ENCODE measurements at regions not wholly inside any gene's neighbourhood (a gene's known extent, or its start where the extent isn't known, plus 50 kb on each side); places are given as distances from the start of the nearest gene placed in this dataset.
A peak's percentile ranks its signal among the peaks of the same experiment; 100 is the strongest.

DNA sequence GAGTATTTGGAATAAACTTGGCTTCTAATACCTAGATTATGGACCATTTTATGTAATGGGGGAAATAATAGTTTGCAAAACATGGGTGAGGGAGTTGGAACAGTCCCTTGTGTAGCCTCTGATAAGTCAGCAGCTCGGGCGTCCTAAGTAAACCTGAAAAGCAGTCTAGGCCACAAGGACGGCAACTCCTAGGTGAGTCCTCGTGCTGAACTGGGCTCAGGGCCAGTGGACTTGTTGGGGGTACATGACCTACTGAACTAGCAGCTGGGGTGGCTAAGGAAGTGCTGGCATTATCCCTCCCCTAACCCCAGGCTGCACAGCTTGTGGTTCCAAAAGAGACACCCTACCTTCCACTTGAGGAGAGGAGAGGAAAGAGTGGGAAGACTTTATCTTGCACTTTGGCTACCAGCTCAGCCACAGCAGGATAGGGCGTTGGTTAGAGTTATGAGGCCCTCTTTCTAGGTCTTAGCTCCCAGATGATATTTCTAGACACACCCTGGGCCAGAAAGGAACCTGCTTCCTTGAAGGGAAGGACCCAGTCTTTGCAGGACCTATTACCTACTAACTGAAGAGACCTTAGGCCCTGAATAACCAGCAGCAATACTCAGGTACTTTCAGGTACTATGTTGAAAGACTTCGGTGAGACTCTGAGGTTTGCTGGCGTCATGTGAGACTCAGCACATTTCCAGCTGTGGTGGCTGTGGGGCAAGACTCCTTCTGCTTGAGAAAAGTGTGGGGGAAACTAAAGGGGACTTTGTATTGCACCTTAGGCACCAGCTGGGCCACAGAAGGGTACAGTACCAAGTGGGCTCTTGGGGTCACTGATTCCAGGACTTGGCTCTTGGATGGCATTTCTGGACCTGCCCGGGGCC lies 71.0 kb downstream of the AQP4 start:
- DNase-seq (no peak), ATAC-seq (ENCODE audit: poor library complexity) (no peak)
- intact Hi-C loops (cut with DNase I), result no loop called here

DNA sequence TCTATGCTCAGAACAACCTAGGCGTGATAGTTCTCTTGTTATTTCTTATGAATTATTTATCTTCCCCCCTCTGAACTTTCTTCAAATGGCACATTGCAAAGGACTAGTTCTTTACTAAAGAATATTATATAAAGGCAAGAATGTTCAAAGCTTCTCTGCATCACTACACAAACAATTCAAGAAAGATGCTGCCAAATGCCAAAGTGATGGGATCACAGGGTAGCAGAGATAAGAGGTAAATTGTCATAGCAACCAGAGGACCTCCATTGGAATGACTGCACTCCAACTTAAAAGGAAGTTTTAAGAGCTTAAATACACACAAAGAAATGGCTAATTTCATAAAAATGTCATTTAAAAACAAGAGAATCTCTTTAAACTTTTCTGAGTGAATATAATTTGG lies 72.8 kb downstream of the AQP4 start:
- intact Hi-C loops (cut with DNase I), result no loop called here
- ATAC-seq (ENCODE audit: poor library complexity) (no peak), DNase-seq (no peak)

DNA sequence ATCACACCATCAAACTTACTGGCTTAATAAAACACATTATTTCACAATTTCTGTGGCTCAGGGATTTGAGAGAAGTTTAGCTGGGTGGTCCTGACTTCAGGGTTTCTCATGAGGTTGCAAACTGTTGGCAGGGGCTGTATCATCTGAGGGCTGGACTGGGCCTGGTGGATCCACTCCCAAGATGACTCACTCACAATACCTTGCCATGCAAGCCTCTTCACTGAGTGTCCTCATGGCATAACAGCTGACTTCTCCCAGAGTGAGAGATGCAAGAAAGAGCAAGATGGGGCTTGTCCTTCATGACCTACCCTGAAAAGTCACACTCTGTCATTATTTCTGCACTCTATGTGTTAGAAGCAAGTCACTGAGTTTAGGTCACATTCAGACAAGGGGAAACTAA lies 73.8 kb downstream of the AQP4 start:
- intact Hi-C loops (cut with DNase I), result no loop called here
- no peak for DNase-seq
- ATAC-seq (ENCODE audit: poor library complexity), result no peak

DNA sequence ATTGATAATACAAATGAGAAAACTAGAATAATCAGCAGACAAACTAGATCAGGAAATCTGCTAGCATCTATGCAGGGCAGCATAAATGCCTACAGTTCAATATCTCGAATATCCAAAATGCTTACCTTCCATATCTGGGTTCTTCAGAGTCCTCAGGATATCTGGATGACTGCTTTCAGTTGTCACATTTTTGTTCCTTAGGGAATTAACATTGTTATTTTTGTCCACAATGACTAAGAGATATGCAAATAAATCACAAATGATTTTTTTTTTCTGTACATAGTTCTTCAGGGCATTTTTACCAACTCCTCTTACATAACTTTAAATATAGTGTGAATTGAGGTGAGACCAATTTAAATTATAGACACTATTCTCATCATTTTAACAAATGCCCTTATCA lies 80.9 kb downstream of the AQP4 start:
- ATAC-seq (ENCODE audit: poor library complexity), result no peak
- intact Hi-C loops (cut with DNase I), result no loop called here
- no peak for DNase-seq

DNA sequence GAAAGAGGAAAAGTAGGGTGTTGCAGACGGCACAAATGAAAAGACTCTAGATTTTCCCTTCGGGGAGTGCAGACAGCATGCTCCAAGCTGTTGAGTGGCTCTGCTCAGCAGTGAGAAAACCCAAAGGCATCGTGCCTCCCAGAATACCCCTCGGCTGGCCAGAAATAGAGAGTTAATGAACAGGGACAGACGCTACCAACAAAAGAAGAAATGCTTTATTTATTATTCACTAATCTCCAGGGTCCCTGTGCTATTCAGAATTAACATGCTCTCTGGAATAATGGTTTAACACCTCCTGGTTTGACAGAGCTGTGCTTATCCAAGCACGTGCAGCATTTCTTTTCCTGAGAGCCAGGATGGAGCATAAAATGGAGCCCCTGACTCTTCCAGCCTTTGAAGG lies 82.3 kb downstream of the AQP4 start:
- ATAC-seq (ENCODE audit: poor library complexity), result no peak
- DNase-seq, result no peak
- intact Hi-C loops (cut with DNase I), result no loop called here

DNA sequence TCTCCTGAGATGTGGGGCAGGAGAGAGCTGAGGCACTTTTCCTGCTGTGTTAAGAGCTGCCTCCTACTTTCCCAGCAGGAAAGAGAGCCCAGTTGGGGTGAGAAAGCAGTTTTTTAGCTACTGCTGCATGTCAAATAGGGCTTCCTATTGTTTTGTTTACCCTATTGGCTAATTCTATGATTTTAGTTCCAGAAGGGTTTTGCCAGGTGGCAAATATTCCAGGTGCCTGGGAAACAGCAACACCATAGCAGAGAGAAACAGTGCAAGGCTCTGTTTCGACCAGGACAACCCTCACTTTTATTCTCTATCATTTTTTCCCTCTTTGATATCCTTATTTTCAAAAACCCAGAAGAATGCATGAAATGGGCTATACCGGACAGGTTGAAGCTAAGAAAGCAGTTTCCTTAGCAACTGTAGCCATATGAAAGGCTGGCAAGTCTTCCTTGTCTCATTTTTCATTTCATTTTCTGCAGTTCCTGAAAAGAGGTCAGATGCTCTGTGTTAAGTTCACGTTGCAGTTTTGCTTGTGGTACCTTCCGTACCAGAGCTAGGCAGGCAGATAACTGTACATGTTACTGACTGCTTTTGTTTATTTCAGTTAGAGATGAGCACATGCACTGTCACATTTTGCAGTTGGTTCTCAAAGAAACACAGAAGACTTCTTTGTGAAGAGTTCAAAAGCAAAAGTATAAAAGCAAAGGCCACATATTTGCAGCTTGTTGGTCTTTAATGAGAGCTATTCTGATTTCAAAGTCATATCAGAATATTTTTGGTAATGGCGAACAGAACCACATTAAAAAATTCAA lies 84.8 kb downstream of the AQP4 start:
- intact Hi-C loops (cut with DNase I), result no loop called here
- no peak for ATAC-seq (ENCODE audit: poor library complexity)
- no peak for DNase-seq

DNA sequence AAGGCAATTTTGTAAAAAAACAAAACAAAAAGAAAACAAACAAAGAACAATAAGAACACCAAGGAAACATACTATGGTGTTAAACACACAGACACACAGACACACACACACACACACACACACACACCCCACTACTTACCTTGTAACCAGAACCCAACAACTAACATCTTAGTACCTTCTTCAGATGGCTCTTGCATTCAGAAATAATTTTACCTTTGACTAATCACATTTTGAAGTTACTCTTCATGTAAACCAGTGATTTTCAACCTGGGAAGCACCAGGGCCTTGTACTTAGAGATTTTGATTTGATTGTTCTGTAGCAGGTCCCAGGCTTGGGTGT lies 87.5 kb downstream of the AQP4 start:
- ATAC-seq (ENCODE audit: poor library complexity) (no peak), DNase-seq (no peak)
- intact Hi-C loops (cut with DNase I), result loop anchor here (10.0 kb wide), 1 partner anchor 473 kb away; no protein-coding TSS in a partner anchor

DNA sequence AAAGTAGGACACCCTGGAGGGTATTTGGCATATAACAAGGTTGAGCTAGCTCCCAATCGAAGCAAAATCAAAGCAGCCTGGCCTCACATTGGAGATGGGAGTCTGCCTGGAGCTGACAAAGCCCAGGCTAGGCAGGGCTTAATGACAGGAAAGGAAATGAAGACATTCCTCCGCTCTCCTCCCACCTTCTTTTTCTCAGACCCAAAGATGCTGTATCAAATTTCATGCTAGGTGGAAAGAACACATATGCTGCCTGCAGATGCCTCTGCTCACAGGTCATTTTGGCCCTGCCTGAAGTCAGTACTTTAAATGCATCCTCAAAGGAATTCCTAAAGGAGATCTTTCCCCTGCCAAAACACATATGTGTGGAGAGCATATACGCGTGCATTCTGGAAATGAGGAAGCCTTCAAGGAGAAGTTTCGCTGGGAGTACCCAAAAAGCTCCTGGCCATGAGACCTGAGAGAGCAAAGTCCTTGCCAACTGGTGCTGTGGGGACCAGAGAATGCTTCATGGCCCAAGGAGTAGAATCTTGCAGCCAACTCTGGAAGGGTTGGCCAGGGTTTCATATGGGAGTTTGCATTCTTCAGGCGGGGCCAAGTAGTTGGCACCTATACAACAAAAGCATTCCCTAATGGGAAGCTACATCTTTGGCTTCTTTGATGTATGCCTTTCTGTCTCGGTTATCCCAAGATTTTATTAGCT lies 88.0 kb downstream of the AQP4 start:
- ATAC-seq (ENCODE audit: poor library complexity), result no peak
- intact Hi-C loops (cut with DNase I), result loop anchor here (10.0 kb wide), 1 partner anchor 473 kb away; no protein-coding TSS in a partner anchor

DNA sequence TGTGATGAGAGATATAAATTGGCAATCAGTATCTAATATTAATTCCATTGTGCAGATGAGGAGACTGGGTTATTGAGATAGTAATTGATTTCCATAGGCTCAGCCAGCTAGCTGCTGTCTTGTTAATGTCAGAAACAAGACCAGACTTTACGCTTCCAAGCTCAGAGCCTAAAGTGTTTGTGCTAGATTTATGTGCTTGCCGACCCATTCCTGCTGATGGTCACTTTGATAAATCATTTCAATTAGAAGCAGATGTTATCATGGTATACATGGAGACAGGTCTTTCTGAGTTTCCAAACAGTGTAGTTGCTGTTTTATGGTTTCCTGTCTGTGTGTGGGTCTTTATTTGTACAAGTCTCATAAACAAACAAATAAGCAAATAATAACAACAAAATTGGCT lies 92.8 kb downstream of the AQP4 start:
- DNase-seq, result no peak
- no peak for ATAC-seq (ENCODE audit: poor library complexity)
- intact Hi-C loops (cut with DNase I), result loop anchor here (5.0 to 10.0 kb wide), 2 partner anchors 145 to 468 kb away; no protein-coding TSS in a partner anchor

More for the DNA sequence above, 88.0 kb downstream of the AQP4 start:
- DNase-seq, result no peak

DNA sequence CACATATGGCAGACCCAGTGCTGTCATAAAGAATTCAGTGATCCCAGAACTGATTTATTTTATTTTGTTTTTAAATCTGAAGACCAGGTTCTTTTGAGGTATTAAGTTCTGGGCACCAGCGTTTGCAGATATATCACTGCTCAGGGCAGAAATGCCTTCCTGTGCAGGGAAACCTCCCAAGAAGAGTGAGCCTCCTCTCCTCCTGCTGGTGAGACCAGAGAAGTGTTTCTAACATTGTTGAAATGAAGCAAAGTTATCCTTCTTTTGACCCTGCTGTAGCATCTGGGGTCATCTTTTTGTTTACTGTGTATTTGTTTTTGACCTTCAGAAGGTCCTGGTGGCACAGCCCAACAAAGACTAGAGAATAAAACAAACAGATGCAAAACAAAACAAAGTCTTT lies 94.0 kb downstream of the AQP4 start:
- DNase-seq (no peak), ATAC-seq (ENCODE audit: poor library complexity) (peak; percentile 85)
- intact Hi-C loops (cut with DNase I), result loop anchor here (5.0 to 10.0 kb wide), 2 partner anchors 144 to 467 kb away; no protein-coding TSS in a partner anchor

DNA sequence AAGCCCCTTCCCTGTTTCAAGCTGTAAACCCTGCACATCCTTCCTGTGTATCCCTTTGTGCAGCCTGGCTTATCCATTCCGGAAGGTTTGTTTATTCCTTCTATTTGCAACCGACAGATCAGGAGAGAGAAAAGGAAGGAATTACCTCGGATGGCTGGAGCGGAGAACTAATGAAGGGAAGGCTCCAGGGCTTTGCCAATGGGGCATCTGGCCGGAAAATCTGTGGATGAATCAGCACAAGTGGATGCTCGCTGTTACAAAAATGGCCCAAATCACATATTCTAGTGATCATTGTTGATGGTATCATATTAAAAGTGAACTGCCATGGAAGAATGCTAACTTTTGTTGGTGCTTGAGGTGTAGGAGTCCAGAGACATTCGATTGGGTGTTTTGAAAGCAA lies 97.1 kb downstream of the AQP4 start:
- intact Hi-C loops (cut with DNase I), result no loop called here
- no peak for DNase-seq
- ATAC-seq (ENCODE audit: poor library complexity), result no peak

DNA sequence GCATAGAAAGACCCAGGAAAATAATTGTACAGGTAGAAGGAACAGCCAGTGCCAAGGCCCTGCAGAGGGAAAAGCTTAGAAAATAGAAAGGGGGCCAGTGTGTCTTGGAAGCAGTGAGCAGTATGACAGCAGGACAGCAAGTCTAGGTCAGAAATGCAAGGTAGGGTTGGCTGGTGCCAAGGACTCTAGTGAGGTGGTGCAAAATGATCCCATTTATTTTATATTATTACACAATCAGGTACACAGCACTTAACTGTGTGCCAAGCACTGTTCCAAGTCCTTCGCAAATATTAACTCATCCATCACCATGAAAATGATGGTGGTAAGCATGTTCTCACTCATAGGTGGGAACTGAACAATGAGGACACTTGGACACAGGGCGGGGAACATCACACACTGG lies 100.0 kb downstream of the AQP4 start:
- ATAC-seq (ENCODE audit: poor library complexity), result no peak
- intact Hi-C loops (cut with DNase I), result no loop called here
- no peak for DNase-seq

DNA sequence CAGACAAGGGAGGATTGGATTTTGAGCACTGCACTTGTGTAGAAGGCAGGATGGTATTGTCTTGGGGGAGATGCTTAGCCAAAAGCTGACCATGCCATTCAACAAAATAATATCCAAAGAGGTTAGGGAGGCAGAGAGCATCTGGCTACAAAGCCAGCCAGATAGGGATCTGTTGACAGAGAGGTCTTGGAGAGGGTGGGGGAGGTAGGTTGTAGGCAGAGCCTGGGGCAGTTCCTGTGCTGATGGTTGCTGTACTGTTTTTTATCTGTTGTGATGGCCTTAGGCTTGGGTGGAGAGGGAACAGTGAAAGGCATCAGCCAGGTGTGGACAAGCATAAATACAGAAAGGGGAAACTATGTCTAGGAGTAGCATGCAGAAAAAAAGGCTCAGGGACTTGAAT lies 100.9 kb downstream of the AQP4 start:
- DNase-seq, result no peak
- ATAC-seq (ENCODE audit: poor library complexity), result no peak
- intact Hi-C loops (cut with DNase I), result no loop called here

DNA sequence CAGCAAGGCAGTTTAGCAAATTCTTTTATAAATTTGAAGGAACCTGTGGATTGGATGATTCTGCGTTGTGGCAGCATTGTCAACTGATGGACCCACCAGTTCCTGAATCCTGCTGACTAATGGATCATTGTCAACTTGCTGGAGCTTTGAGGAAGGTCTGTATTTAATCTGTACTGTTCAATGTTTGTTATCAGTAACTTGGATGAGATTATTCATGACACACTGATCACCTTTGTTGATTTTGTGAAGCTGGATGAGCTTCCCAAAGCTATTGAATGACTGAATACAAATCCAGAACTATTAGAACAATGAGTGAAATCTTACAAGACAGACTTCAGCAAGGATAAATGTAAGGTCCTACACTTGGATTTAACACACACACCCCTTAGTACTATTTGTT lies 101.3 kb downstream of the AQP4 start:
- intact Hi-C loops (cut with DNase I), result no loop called here
- ATAC-seq (ENCODE audit: poor library complexity) (no peak), DNase-seq (no peak)

DNA sequence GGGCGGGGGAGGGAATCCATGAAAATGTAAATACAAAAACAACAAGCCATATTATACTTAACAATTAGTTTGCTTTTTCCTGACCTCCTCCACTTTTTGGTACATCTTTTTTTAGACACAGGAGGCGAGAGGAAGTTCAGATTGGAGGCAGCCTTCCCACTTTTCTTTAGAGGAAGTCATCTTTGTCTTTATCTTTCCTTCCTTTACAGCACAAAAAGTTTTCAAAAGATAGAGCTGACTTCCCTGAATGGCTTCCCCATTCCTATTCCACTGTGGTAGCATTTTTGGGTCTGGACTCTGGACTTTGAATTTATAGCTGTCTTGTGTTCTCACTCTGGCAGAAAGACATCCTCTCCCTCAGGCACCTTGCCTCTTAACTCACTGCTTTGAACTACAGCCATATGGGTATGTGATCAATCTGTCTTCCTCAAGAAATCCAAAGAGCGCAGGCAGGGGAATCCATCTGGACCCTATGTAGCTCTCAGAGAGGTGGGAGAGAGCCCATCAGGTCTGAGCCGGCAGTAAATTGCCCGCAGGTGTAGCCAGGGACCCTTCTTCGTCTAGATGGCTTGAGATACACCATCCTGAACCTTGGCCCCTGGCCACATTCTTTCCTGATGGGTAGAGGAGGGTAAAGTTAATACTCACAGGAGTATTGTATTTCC lies 101.9 kb downstream of the AQP4 start:
- no peak for DNase-seq
- intact Hi-C loops (cut with DNase I), result no loop called here
- ATAC-seq (ENCODE audit: poor library complexity), result no peak

DNA sequence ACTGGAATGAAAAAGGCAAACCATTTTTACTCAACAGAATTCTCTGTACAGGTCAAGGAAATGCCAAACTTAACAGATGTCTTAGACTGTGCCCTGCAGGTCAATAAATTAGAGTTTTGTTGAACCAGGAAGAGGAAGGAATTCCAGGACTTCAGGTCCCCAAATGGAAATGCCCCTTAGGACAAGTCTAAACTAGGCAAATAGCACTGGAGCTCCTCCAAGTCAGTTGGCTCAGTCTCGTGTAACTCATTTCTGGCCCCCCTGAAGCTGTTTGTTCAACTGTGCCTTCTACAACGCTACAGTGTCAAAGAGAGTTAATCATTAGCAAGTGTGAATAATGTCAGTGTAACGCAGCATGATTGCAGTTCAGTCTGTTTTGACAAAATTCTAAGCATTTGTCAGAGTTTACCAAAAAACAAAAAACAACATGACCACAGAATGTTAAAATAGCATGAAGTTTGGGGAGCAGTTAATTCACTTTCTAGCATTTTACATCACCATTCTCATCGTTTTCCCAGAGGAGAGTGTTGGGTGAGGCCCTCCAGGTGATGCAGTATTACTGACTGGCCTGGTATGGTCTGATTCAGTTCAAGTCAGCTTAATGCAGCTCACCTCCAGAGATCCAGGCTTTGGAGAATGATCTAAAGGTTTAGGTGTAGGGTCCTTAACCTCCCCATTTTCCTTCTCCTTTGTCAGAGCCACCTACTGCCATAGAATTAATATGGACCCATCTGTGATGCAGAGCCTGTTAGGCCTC lies 108.1 kb downstream of the AQP4 start:
- DNase-seq, result no peak
- intact Hi-C loops (cut with DNase I), result no loop called here
- no peak for ATAC-seq (ENCODE audit: poor library complexity)

DNA sequence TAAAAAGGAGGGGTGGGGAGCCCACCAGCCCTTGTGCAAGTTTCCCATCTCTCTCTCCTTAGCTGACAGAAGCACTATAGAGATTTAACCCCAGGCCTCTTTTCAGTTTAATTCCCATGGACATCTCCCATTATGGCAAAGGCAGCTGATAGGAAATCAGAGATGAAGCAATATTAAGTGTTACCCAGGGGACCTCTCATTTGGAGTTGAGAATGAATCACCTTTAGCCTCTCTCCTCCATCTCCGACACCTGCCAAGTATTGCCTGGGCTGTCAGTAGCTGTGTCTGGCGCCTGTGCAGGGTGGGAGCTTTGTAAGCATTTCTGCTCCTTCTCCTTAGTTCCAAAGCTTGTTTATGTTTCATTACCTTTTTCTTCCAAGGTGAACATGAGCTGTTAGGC lies 109.0 kb downstream of the AQP4 start:
- intact Hi-C loops (cut with DNase I), result no loop called here
- DNase-seq (no peak), ATAC-seq (ENCODE audit: poor library complexity) (no peak)

DNA sequence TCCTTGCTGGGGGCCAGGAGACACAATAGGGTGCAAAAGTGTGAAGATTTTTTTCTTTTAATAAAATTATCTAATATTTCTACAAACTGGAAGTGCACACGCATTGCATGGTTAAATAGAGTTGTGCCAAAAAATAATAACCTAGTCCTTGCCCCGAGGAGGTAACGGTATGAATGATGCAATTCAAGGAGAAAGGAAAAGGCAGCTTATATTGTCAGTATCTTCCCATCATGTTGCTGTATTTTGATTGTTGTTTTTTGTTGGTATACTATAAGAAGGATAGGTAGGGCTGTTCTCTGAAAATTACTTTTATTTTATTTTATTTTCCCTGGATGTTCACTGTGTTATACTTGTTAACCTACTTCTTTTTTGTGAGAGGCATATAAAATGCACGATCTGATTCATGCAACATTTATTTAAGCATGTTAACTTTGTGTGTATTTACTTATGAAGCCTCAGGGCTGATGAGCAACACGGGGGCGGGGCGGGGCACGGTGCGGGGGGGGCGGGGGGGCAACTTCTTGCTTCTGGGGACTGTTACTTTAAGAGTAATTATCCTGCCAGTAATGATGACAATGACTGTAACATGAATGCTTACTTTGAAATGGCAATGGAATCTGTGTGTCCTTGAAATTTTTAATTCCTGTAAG lies 118.6 kb downstream of the AQP4 start:
- ATAC-seq (ENCODE audit: poor library complexity) (peak; percentile 27), DNase-seq (no peak)
- intact Hi-C loops (cut with DNase I), result no loop called here

Data from Right ventricle myocardium superior (tissue), 1 donor.